ENCODE measurements at regions not wholly inside any gene's neighbourhood (a gene's known extent, or its start where the extent isn't known, plus 50 kb on each side); places are given as distances from the start of the nearest gene placed in this dataset.
"Not testable (repeated sequence)": the region's sequence is repeated elsewhere in the genome, so short reads cannot be mapped to it uniquely, and the experiment has no call there.

- H3K27me3 ChIP-seq (ENCODE audit: control insufficient read depth, insufficient read depth, low read length); H3K27ac ChIP-seq (ENCODE audit: low read depth in 2 of 2, low read length in 2 of 2); H3K36me3 ChIP-seq (ENCODE audit: control insufficient read depth in 2 of 3, insufficient read depth in 3 of 3, low read length in 3 of 3); H3K9ac ChIP-seq (ENCODE audit: low read length in 3 of 3); H3K4me3 ChIP-seq (ENCODE audit: low read length in 3 of 3); FAIRE-seq; intact Hi-C loops (cut with DNase I); H3K4me1 ChIP-seq (ENCODE audit: control insufficient read depth in 2 of 3, insufficient read depth in 2 of 3, low read depth in 1 of 3, low read length in 3 of 3); H3K9me3 ChIP-seq (ENCODE audit: control insufficient read depth in 2 of 3, insufficient read depth in 1 of 3, low read length in 3 of 3): not testable (repeated sequence)
- DNase-seq: peak in 2 of 5 donors; percentile 40 to 70
These were observed 965.8 kb upstream of the DEFB115 start for GRCh38 chr20:30291686-30292085.

DNA sequence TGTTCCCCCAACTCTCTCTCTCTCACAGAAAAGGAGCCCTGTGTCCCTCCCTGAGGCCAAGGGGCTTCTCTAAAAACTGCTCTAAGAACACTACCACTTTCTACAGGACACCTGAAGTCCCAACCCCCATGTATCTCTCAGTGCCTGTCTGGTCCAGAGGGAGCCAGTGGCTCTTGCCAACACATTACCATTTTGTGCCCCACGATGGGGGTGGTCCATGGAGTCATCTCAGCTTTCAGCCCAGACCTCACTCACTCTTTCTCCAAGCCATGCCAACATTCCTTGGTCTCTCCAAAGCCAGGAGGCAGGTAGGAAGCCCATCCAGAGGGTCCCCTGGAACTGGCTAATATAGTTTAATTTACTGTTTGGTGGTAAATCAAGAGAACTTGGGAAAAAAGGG, 962.1 kb upstream of the DEFB115 start:
- H3K27ac ChIP-seq (ENCODE audit: low read depth in 2 of 2, low read length in 2 of 2); H3K9ac ChIP-seq (ENCODE audit: low read length in 3 of 3); FAIRE-seq; H3K4me1 ChIP-seq (ENCODE audit: control insufficient read depth in 2 of 3, insufficient read depth in 2 of 3, low read depth in 1 of 3, low read length in 3 of 3); H3K27me3 ChIP-seq (ENCODE audit: control insufficient read depth, insufficient read depth, low read length); H3K36me3 ChIP-seq (ENCODE audit: control insufficient read depth in 2 of 3, insufficient read depth in 3 of 3, low read length in 3 of 3); H3K9me3 ChIP-seq (ENCODE audit: control insufficient read depth in 2 of 3, insufficient read depth in 1 of 3, low read length in 3 of 3); H3K4me3 ChIP-seq (ENCODE audit: low read length in 3 of 3); intact Hi-C loops (cut with DNase I): not testable (repeated sequence)
- DNase-seq: peak in 1 of 5 donors; percentile 26

- H3K4me1 ChIP-seq (ENCODE audit: control insufficient read depth in 2 of 3, insufficient read depth in 2 of 3, low read depth in 1 of 3, low read length in 3 of 3); H3K9me3 ChIP-seq (ENCODE audit: control insufficient read depth in 2 of 3, insufficient read depth in 1 of 3, low read length in 3 of 3); H3K27ac ChIP-seq (ENCODE audit: low read depth in 2 of 2, low read length in 2 of 2); H3K9ac ChIP-seq (ENCODE audit: low read length in 3 of 3); FAIRE-seq; H3K36me3 ChIP-seq (ENCODE audit: control insufficient read depth in 2 of 3, insufficient read depth in 3 of 3, low read length in 3 of 3); H3K4me3 ChIP-seq (ENCODE audit: low read length in 3 of 3); H3K27me3 ChIP-seq (ENCODE audit: control insufficient read depth, insufficient read depth, low read length); intact Hi-C loops (cut with DNase I): not testable (repeated sequence)
- DNase-seq: peak in 1 of 5 donors; percentile 39
These were observed 961.5 kb upstream of the DEFB115 start for GRCh38 chr20:30295967-30296366.

DNA sequence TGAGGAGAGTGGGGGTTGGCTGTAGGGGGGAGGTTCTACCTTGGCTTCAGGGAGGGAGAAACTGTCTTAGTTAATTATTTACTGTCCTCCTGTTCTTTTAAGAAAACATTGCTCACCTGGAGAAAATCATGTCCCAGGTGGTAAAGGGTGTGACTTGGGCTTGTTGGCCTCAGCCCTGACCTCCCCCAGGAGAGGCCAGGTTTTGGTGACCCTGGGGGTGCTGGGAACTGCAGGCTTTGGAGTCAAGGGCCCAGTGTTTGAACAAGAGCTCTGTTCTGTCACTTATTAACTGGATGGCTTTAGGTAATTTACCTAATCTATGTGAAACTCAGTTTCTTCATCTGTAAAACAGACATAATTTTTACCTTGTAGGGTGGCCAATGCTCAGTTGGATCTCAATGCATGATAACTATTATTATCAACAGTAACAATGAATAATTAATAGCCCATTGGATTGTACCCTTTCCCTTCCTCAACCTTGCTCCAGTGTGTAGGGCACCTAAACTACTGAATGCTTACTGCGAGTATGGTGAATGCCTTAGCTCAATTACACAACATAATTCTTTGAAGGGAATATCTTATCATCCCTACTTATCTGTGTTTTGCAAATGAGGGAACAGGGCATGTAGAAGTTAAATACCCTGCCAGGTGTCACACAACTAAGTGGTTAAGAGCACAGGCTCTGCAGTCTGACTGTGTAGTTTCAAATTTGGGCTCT, 959.4 kb upstream of the DEFB115 start:
- FAIRE-seq; intact Hi-C loops (cut with DNase I); H3K4me3 ChIP-seq (ENCODE audit: low read length in 3 of 3); H3K27me3 ChIP-seq (ENCODE audit: control insufficient read depth, insufficient read depth, low read length); H3K36me3 ChIP-seq (ENCODE audit: control insufficient read depth in 2 of 3, insufficient read depth in 3 of 3, low read length in 3 of 3); H3K27ac ChIP-seq (ENCODE audit: low read depth in 2 of 2, low read length in 2 of 2); H3K9me3 ChIP-seq (ENCODE audit: control insufficient read depth in 2 of 3, insufficient read depth in 1 of 3, low read length in 3 of 3); H3K9ac ChIP-seq (ENCODE audit: low read length in 3 of 3); DNase-seq; H3K4me1 ChIP-seq (ENCODE audit: control insufficient read depth in 2 of 3, insufficient read depth in 2 of 3, low read depth in 1 of 3, low read length in 3 of 3): not testable (repeated sequence)

DNA sequence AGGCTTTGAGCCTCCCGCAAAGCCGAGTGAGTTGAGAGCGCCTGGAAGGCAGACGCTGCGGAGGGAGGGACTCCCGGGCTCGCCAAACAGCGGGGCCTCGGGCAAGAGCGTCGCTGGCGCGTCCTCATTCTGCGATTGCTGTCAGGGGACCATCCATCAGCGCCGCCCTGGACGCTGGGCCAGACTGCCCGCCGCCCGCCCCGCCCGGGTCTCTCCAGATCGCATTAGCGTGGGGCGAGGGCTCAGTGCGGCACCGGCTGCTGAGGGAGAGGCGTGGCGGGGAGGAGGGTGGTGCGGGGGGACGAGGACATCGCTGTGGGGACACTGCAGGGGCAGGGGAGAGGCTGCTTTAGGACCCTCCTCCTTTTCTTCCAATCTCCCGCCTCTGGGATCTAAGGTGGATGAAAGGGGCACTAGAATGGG, 957.2 kb upstream of the DEFB115 start:
- H3K36me3 ChIP-seq (ENCODE audit: control insufficient read depth in 2 of 3, insufficient read depth in 3 of 3, low read length in 3 of 3); intact Hi-C loops (cut with DNase I); FAIRE-seq; H3K27me3 ChIP-seq (ENCODE audit: control insufficient read depth, insufficient read depth, low read length); H3K27ac ChIP-seq (ENCODE audit: low read depth in 2 of 2, low read length in 2 of 2); H3K4me1 ChIP-seq (ENCODE audit: control insufficient read depth in 2 of 3, insufficient read depth in 2 of 3, low read depth in 1 of 3, low read length in 3 of 3); H3K9me3 ChIP-seq (ENCODE audit: control insufficient read depth in 2 of 3, insufficient read depth in 1 of 3, low read length in 3 of 3); H3K4me3 ChIP-seq (ENCODE audit: low read length in 3 of 3); H3K9ac ChIP-seq (ENCODE audit: low read length in 3 of 3): not testable (repeated sequence)
- peak in 3 of 5 donors; percentile 45 to 68 (median 64) for DNase-seq

GRCh38 chr20:30302786-30303185, 954.7 kb upstream of the DEFB115 start:
- H3K9ac ChIP-seq (ENCODE audit: low read length in 3 of 3); H3K9me3 ChIP-seq (ENCODE audit: control insufficient read depth in 2 of 3, insufficient read depth in 1 of 3, low read length in 3 of 3); H3K36me3 ChIP-seq (ENCODE audit: control insufficient read depth in 2 of 3, insufficient read depth in 3 of 3, low read length in 3 of 3); FAIRE-seq; H3K4me1 ChIP-seq (ENCODE audit: control insufficient read depth in 2 of 3, insufficient read depth in 2 of 3, low read depth in 1 of 3, low read length in 3 of 3); DNase-seq; intact Hi-C loops (cut with DNase I); H3K27ac ChIP-seq (ENCODE audit: low read depth in 2 of 2, low read length in 2 of 2); H3K27me3 ChIP-seq (ENCODE audit: control insufficient read depth, insufficient read depth, low read length); H3K4me3 ChIP-seq (ENCODE audit: low read length in 3 of 3): not testable (repeated sequence)

DNA sequence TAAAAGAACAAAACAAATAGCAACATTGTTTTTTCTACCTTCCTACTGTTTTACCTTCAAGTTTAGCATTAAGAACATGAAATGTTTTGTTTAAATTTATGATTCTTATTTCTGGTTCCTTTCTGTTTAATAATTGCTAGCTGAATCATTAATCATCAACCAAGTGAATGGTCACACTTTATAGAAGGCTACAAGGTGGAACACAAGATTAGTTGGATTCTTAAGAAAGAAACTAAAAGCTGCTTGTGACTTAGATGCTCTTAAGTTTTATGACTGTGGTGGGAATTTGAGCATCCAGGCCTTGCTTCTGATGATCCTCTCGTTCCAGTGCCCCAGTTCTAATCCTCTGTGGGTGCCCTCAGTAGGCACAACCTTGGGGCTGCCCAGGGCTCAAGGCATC, 947.5 kb upstream of the DEFB115 start:
- H3K27me3 ChIP-seq (ENCODE audit: control insufficient read depth, insufficient read depth, low read length); H3K9ac ChIP-seq (ENCODE audit: low read length in 3 of 3); H3K36me3 ChIP-seq (ENCODE audit: control insufficient read depth in 2 of 3, insufficient read depth in 3 of 3, low read length in 3 of 3); H3K9me3 ChIP-seq (ENCODE audit: control insufficient read depth in 2 of 3, insufficient read depth in 1 of 3, low read length in 3 of 3); DNase-seq; H3K4me3 ChIP-seq (ENCODE audit: low read length in 3 of 3); intact Hi-C loops (cut with DNase I); H3K4me1 ChIP-seq (ENCODE audit: control insufficient read depth in 2 of 3, insufficient read depth in 2 of 3, low read depth in 1 of 3, low read length in 3 of 3): not testable (repeated sequence)
- peak; percentile 98 for FAIRE-seq
- peak overlapping the region in 1 of 2 donors; percentile 37 for H3K27ac ChIP-seq (ENCODE audit: low read depth in 2 of 2, low read length in 2 of 2)

DNA sequence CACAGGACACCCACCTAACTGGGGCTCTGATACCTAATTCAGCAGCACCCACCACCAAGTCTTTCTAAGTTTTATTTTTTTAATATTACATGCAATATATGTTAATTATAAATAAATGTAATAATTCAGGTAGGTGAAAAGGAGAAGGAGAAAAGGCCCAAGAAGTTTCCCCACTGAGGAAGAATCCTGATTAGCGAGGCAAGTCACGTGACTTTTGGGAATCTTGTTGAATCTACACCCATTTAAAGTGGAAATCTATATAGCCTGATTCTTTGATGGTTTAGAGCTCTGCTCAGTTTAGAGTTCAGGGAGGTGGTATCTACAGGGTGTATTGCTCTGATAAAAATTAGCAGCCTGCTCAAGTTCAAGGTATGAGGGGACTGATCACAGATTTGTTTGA, 947.1 kb upstream of the DEFB115 start:
- DNase-seq; intact Hi-C loops (cut with DNase I); H3K9me3 ChIP-seq (ENCODE audit: control insufficient read depth in 2 of 3, insufficient read depth in 1 of 3, low read length in 3 of 3); H3K27me3 ChIP-seq (ENCODE audit: control insufficient read depth, insufficient read depth, low read length); FAIRE-seq; H3K9ac ChIP-seq (ENCODE audit: low read length in 3 of 3); H3K4me3 ChIP-seq (ENCODE audit: low read length in 3 of 3); H3K4me1 ChIP-seq (ENCODE audit: control insufficient read depth in 2 of 3, insufficient read depth in 2 of 3, low read depth in 1 of 3, low read length in 3 of 3); H3K36me3 ChIP-seq (ENCODE audit: control insufficient read depth in 2 of 3, insufficient read depth in 3 of 3, low read length in 3 of 3): not testable (repeated sequence)
- H3K27ac ChIP-seq (ENCODE audit: low read depth in 2 of 2, low read length in 2 of 2): peak overlapping the region in 1 of 2 donors; percentile 47

Measured in kidney (tissue), 10 donors.